ENCODE measurements at regions not wholly inside any gene's neighbourhood (a gene's known extent, or its start where the extent isn't known, plus 50 kb on each side); places are given as distances from the start of the nearest gene placed in this dataset.
"Not testable (repeated sequence)": the region's sequence is repeated elsewhere in the genome, so short reads cannot be mapped to it uniquely, and the experiment has no call there.

- DNase-seq, result not testable (repeated sequence)
Measured at GRCh38 chr15:84550503-84550902, 50.3 kb upstream of the ZSCAN2 start.
